ENCODE measurements at regions not wholly inside any gene's neighbourhood (a gene's known extent, or its start where the extent isn't known, plus 50 kb on each side); places are given as distances from the start of the nearest gene placed in this dataset.

DNA sequence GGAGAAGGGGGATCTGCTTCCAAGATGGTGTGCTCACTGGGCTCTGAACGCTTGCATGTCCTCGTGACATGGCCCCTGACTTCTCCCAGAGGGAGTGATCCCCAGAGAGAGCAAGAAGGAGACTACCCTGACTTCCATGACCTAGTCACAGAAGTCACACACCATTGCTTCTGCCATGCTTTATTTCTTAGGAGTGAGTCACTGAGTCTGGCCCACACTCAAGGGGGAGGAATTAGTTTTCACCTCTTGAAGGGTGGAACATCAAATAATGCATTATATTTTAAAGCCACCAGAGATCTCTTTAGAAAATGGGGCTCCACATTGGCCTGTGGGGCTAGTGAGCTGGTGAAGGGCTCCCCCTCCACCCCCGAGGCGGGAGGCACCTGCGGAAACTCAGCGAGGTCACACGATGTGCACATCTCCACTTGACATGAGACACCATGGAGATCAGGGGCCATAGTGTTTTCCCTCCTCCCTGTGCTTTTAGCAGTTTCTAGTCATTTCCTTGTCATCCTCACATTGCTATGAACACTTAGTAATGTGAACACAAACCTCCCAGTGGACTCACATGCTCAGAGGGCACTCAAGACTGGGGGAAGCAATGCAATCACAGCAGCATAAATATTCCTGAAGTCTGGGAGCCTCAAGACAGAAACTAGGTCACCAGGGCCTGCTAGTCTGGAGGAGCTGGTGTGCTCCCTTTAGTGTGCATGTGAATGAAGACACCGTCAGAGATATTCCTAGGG, 87.4 kb upstream of the FZD10 start:
- DNase-seq (ENCODE audit: low read depth) = peak; percentile 41

DNA sequence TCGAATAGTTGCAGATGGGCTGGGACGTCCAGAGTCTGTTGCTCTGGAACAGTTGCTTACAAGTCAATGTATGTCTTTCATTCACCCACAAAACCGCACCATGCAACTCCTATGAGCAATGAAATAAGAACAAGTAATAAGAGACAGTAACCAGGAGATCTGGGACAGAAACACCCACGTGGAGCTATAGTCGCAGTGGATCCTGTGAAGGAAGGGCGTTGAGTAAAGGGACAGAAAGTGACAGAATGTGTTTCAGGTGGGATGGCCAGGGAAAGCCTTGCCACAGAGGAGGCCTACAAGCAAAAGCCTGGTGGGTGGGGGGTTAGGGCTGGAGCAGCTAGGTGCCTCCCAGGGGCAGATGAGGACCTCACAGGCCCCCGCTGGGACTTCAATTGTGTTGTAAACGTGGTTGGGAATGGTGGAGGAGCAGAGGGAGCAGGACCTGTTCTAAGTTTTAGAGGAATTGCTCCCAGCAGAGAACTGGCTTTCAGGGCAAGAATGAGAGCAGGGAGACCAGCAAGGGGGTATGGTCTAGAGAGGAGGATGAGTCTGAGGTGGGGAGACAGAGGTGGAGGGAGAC, 86.7 kb upstream of the FZD10 start:
- DNase-seq (ENCODE audit: low read depth) = peak; percentile 34

GRCh38 chr12:130076126-130076525, 86.1 kb upstream of the FZD10 start:
- DNase-seq (ENCODE audit: low read depth) = no peak

DNA sequence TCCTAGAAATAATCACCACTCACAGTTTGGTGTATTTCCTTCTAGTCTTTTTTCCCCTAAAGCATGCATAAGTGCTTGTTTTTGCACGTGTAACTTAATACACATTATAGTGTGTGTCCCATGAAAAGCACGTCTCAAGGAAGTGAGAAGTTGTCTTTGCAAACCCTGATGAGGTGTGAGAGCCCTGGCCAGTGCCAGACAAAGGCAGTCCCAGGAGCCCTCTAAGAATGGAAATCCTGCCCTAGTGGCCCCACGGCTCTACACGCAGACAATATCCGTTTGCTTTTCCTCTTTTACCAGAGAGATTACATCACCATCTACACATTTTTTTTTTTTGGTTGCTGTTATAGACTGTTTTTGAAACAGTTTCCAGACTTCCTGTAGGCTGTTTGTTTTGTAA, 85.5 kb upstream of the FZD10 start:
- DNase-seq (ENCODE audit: low read depth) = no peak

DNA sequence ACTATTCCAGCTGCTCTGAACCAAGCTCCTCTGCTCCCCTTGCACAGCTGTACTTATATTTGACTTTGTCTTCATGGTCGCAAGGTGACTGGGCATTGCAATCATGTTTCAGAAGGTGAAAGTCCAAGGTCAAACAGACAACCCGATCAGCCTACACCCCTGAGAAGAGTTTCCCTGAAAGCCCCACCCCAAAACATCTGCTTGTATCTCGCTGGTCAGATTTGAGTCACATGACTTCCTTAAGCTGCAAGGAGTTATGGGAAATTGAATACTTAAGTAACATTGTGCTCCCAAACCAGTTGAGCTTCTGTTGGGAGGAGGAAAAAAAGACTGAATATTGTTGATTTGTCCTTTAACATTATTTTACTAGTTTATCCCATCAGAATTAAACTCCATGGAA, 83.4 kb upstream of the FZD10 start:
- no peak for DNase-seq (ENCODE audit: low read depth)

- no peak for DNase-seq (ENCODE audit: low read depth)
Measured at GRCh38 chr12:130079279-130079678, 83.0 kb upstream of the FZD10 start.

DNA sequence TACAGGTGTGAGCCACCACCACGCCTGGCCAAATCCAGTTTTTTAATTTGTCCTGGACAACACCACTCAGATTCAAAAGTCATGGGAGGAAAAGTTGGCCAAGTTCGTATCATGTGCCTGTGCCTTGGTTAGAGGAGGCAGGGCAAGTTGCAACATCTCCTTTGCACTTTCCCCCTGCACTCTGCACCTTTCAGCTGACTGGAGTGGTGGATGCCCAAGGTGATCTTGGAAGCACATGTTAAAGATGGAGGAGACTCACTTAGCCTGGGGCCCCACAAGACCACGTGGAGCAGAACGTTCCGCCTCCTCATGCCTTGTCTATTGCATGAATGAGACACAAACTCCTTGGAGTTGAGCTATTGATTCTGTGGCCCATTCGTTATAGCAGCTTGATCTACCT, 82.1 kb upstream of the FZD10 start:
- no peak for DNase-seq (ENCODE audit: low read depth)

DNA sequence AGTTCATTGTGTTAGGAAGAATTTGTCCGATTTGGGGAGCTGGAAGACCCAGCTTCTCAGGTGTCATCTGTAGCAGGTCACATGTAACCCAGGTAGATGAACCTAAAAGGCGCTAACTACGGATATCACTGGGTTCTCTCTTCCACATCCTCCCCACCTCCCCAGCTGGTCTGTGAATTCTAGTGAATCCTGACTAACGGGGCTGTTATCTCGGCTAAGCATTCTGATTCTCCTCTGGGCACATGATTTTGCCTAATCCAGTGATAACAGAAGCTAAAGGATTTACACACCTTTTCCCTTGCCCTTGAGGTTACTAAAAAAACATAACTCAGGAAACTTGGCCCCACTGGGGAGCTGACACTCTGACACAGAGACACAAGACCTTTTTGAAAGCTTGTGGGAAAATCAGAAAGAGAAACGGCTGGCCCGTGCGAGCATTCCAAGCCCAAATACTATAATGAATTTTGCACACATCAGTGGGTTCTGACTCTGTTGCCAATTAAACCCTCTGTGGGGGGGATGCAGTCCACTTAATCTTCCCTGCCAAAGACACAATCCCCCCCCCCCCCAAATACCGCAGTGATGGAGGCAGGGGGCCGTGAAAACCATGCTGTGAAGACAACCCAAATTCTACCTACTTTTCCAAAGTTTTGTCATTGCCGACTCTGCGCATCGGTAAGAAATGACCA, 81.0 kb upstream of the FZD10 start:
- DNase-seq (ENCODE audit: low read depth) = peak; percentile 48

GRCh38 chr12:130083002-130083401, 79.3 kb upstream of the FZD10 start:
- peak; percentile 49 for DNase-seq (ENCODE audit: low read depth)

DNA sequence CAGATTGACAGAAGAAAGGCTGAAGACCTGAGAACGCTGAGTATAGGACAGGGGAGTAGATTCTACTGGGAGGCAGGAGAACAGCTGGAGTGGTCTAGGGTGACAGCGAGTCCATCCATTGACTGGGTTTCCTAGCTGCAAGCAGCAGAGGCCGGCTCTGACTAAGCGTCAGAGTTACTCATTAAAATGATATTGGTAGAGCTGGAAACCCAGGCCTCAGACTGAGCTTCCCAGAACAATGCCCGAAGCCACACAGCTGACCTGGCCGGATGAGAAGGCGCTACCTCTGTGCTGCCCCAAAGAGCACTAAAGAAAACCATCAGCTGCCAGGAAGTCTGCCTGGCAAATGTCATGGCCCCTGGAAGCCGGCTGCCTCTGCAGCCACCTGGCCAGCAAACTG, 78.5 kb upstream of the FZD10 start:
- DNase-seq (ENCODE audit: low read depth) = peak; percentile 82

DNA sequence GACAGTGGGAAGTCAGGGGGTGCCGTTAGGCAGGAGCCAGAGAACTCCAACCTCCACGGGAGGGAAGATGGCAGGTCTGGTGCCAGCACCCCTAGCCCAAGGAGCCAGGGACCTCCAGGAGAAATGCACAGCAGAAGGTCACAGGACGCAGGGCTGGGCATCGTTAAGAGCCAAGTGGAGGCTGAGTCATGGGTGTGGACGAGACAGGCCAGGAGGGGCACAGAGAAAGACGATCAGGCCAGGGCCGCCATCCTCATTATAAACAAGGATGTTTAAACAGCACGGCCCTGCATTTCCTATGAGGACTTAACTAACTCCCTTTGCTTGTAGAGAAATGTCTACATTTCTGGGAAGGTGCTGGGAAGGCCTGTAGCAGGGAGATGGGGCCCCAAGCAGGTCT, 77.9 kb upstream of the FZD10 start:
- DNase-seq (ENCODE audit: low read depth) = peak; percentile 42

GRCh38 chr12:130086248-130086647, 76.0 kb upstream of the FZD10 start:
- no peak for DNase-seq (ENCODE audit: low read depth)

GRCh38 chr12:130086797-130087196, 75.5 kb upstream of the FZD10 start:
- DNase-seq (ENCODE audit: low read depth) = no peak

DNA sequence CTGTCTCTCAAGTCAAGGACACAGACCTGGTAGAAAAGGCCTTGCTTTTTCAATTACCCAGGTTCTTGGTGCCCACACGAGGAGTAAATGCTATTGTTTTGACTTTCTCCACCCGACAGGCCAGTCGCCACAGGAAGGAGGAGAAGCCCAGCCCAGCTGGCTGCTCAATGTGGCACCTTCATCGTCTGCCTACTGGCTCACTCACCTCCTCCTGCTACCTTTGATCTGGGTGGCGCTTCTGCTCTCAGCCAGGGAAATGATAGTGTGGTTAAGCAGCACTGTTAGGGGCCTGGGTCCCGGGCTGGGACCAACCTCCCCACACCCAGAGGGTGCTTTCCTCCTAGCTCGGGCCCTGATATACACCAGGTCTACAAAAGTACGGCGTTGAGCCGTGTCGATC, 75.0 kb upstream of the FZD10 start:
- no peak for DNase-seq (ENCODE audit: low read depth)

DNA sequence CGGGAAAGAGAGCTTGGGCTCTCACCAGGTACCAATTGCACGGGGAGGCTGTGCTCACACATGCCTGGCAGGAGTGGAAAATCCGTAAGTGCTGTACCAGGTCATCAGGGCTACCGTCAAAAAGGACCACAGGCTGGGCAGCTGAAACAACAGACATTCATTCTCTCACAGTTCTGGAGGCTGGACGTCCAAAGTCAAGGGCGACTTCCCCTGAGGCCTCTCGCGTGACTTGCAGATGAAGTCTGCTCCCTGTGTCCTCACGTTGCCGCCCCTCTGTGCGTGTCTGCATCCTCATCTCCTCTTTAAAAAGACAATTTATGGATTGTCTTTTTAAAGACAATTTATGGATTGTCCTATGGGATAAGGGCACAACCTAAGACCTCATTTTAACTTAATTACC, 73.8 kb upstream of the FZD10 start:
- DNase-seq (ENCODE audit: low read depth) = no peak

DNA sequence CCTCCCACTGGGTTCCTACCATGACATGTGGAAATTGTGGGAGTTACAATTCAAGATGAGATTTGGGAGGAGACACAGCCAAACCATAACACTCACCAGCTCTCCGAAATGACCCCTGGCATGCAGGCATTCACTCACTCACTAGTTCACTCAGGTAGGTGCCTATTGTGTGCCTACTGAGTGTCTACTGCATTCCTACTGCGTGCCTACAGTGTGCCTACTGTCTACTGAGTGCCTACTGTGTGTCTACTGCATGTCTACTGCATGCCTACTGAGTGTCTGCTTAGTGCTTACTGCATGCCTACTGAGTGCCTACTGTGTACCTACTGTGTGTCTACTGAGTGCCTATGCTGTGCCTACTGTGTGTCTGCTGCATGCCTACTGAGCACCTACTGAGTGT, 71.7 kb upstream of the FZD10 start:
- DNase-seq (ENCODE audit: low read depth) = no peak

DNA sequence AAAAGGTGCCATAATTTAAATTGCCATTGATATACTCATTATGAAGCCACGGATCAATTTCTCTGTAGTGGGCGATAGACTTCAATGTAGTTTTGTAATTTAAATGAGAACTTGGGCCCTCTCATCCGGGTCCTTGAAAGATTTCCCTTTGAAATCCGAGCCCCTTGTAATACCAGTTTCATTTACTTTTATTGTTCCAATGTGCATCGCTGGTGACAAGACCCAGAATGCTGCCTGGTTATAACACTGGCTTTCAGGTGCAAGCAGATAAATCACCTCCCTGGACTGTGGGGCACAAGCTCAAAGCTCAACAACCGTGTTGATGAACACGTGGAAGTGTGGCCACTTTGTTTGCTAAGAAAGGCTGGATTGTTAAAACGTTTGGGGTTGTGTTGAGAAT, 68.9 kb upstream of the FZD10 start:
- DNase-seq (ENCODE audit: low read depth) = no peak

GRCh38 chr12:130097342-130097741, 64.9 kb upstream of the FZD10 start:
- DNase-seq (ENCODE audit: low read depth) = no peak

DNA sequence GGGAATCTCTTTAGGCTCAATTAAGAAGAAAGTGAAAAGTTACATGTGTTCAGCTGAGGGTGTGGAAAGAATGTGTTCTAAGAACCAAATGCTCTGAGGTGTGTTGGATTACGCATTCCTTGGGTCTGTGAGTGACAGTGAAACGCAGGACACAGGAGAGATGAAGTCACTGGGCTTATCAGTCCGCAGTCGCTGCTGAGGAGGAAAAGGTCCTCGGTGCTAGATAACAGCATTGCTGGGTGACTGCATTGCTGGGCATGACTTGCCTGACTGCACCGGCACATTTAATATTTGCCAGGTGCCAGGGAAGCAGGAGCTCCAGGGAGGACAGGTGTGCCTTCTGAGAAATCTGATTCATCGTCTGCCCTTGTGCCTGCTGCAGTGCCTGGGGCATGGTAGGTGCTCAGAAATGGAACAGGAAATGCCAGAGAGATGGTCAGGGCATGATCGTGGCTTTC, 64.4 kb upstream of the FZD10 start:
- no peak for DNase-seq (ENCODE audit: low read depth)

- DNase-seq (ENCODE audit: low read depth) = no peak
Measured at GRCh38 chr12:130098301-130099005, 63.8 kb upstream of the FZD10 start.

DNA sequence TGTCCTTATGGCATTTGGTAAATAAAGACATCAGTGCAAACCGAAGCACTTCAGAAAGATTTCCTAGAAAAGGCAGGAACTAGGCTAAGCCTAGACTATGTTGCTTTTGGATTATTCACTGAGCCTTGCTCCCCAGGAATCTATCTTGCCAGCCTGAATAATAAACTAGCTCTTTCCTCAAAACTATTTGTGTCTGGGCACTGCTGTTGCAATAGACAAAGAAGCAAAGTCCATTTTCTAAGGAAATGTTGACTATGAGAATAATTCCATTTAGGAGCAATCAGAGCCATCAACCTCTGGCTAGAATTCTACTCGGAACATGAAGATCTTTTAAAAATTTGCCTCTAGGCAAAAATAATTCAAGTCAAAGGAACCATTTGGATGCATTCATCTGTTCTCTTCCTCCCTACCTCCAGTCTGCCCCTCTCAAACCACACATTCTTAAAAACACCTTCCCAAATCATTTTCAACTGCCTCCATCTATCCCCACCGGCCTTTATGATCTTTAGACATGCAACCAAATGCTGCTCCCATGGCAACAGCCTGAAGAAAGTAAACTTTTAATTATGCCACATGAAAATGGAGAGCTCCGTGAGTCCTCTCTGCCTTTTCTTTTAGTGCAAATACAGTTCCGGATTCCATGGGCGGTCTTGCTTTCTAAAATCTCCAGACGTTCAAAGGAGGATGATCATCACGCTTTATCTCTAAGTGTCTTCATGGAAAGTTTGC, 61.5 kb upstream of the FZD10 start:
- no peak for DNase-seq (ENCODE audit: low read depth)

DNA sequence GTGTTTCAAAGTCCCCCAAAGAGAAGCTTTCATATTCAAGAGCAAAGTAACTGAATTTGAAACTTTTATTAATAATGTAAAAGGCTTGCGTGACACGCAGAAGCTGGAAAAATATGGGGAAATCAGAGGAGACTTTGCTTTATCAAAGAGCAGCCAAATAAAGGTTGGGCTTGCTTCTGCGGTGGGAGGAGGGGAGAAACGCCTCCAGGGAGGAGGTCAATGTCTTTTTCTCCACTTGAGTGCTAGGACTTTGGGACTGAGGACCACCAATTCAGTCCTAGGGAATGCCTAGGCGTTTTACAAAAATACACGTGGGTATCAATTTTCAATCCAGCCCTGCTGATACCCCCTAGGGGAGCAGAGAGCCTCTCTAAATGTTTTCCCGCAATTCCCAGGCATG, 60.9 kb upstream of the FZD10 start:
- no peak for DNase-seq (ENCODE audit: low read depth)

All from Daoy (cell line).